ENCODE measurements at regions not wholly inside any gene's neighbourhood (a gene's known extent, or its start where the extent isn't known, plus 50 kb on each side); places are given as distances from the start of the nearest gene placed in this dataset.

DNA sequence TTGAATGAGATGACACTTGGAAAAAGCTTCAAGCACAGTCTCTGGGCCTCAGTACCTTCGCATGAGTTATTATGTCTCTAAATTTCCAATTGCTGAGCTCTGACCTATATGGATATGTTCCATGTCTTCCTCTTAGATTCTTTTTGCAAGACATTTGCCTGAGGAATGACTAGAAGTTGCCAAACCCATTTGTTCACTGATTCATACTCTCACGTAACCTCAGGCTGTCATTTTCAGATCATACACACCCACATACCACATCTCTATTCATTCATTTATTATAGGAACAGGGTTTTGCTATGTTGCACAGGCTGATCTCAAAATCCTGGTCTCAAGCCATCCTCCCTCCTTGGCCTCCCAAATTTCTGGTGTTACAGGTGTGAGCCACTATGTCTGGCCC is 2137.1 kb upstream of the TENM3 start:
- DNase-seq (ENCODE audit: low read depth, low spot score), result no peak

DNA sequence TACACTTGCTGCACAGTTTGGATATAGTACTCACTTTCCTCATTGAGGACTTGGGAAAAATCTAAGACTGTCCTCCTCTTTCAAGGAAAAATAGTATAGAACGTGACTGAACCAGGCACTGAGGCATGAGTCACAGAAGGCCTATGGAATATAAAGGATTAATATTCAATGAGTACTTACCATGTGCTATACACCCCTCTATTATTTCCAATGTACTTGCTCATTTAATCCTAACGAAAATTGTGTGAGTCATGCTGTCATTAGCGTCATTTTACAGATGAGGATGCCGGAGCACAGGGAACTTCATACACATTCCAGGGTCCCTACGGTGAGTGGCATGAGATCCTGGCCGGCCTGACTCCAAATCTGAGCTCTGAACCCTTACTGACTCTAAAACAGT is 2136.2 kb upstream of the TENM3 start:
- DNase-seq (ENCODE audit: low read depth, low spot score), result no peak

DNA sequence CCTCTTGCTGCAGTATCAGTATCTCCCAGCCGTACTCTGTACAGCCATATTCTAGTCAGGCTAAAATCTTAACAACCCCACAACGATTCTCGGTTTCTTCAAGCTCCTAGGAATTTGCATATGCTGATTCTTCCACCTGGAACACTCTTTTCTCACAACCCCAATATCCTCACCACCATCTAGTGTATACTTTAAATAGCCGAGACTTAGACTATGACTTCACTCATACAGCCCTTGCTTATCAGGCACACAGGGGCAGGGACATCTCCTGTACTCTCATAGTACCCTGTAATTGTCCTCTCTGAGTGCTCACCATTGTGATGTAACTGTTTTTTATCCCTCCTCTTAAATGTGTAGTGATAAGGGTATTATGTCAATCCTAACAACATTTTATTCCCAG is 2126.4 kb upstream of the TENM3 start:
- DNase-seq (ENCODE audit: low read depth, low spot score), result no peak

DNA sequence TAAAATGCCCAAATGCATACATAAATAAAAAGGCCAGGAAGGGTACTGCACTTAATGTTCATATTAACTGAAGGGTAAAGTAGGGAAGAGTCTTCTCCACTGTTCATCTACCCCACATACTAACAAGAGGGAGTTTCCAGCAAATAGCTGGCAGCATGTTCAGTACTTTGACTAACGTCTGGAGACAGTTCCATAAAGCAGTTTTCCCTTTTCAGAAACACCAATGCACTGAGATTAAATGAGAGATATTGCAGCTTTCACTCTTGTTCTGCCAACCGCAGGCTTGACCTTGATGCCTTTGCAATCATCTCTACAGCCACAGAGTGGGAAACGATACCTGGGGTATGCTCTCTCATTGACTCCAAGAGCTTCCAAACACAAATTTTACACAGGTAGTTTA is 2123.1 kb upstream of the TENM3 start:
- no peak for DNase-seq (ENCODE audit: low read depth, low spot score)

DNA sequence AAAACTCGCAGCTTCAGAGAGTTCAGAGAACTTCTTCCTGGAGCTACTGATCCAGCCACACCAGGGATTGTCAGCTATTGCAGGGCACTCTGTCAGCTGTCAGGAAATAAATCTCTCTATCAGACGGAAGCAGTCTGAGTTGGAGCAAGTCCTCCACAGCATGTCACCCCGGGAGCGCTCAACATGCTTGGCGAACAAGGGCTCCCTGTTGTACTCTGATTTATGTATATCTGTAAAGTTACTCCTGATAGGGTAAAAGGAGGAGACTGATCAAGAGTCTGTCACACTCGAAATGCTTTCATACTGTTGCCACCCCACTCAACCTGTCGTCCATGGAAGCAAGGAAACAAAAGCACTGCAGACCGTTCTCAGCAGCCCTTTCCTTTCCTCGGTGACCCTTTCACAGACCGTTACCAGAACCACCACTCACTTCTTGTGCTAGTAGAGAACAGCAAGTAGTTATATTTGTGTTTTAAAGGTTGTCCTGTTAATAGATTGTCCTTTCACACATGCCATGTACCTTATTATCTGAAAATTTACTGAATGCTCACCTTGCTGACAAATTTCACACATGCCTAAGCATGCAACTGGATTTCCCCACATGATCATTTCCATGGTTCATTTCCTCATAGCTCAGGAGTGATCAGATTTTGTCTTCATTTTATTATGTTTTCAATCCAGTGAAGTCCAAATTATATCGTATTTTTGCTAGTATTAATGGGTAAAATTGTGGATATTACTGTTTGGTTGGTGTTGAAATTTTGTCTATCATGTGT is 2108.9 kb upstream of the TENM3 start:
- no peak for DNase-seq (ENCODE audit: low read depth, low spot score)

DNA sequence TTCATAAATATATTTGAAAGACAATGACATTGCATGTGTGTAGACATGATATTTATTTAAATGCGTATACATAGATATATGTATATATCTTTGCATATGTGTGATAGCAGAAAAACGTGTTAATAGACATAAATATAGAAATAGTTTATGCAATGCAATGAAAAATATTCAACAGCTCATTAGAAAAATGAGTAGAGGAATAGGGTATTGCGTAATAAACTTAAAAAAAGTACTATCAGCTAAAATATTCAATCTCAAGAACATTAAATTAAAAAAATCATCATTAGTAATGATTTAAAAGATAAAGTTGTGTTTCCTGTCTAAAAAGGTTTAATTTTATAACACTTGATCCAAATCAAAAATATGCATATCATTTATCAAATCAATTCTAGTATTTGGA is 2101.5 kb upstream of the TENM3 start:
- no peak for DNase-seq (ENCODE audit: low read depth, low spot score)

DNA sequence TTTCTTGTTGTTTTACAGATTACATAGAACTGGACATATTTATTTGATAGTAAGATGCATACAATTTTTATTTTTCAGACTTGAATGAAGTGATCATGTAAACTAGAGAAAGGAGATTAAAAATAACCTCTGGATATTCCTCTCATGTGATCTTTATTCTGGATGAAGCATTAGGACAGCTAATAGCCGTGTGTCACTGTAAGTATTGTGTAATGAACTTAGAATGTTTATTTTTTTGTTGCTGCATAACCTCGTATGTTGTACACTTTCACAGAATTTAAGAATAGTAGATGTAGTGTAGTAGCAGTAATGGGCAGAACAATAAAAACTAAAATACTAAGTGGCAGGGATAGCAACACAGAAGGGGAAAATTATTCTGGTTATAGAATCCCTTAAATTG is 2094.5 kb upstream of the TENM3 start:
- DNase-seq (ENCODE audit: low read depth, low spot score), result no peak

DNA sequence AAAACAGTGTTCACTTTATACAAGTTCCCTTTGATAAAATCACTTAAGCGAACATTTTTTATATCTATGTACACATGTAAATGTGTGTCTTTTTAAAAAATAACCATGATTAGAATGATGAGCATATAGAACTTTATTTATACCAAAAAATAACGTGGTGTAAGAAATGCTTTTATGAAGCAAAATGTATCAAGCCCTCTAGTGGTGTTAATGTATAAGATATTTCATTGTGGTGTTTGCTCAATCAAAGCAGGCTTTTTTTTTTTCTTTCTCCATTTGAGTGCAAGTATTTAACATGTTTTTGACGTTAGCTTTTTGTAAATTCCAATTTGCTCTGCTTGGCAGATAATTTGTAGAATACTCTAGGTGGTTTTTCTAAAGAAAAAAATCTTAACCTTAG is 2092.4 kb upstream of the TENM3 start:
- DNase-seq (ENCODE audit: low read depth, low spot score), result no peak

DNA sequence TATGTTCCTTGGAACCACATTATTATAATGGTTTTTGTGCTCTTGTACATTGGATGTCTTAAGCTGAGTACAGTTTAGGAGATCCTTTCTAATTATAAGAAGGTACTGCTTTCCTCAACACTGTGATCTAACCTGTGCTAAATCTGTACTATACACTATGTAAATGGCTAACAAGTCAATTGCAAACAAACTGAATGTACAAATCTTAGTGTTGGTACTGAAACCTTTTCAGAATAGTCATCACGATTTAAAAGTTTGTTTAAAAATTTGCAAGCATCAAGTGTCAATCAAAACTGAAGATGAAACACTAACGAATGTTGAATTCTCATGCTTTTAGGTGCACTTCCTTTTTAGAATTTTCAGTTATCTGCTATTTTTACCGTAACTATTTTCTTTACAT is 2090.4 kb upstream of the TENM3 start:
- no peak for DNase-seq (ENCODE audit: low read depth, low spot score)

DNA sequence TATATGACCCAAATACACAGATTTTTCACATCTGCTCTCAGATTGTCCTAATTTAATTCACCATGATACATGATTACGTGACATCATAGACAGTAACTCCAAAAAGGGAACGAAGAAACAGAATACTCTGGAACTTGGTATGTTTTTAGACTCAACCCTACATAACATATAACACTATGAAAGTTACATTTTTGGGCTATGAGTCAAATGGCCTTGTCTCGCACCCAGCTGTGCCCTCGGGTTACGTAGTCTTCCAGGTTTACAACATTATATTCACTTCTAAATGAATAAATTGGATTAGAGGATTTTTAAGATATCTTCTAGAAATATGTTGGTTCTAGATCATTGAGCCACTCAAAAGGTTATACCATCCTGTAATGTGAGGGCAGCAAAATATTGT is 2089.6 kb upstream of the TENM3 start:
- no peak for DNase-seq (ENCODE audit: low read depth, low spot score)

DNA sequence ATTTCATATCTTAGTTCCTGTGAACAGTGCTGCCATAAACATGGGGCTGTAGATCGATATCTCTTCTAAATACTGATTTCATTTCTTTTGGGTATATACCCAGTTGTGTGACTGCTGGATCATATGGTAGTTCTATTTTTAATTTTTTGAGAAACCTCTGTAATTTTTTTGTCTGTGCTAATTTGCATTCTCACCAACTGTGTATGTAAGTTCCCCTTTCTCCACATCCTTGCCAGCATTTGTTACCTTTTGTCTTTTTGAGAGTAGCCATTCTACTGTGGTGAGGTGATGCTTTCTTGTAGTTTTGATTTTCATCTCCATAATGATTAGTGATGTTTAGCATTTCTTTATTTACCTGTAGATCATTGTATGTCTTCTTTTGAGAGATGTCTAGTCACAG is 2086.5 kb upstream of the TENM3 start:
- DNase-seq (ENCODE audit: low read depth, low spot score), result no peak

DNA sequence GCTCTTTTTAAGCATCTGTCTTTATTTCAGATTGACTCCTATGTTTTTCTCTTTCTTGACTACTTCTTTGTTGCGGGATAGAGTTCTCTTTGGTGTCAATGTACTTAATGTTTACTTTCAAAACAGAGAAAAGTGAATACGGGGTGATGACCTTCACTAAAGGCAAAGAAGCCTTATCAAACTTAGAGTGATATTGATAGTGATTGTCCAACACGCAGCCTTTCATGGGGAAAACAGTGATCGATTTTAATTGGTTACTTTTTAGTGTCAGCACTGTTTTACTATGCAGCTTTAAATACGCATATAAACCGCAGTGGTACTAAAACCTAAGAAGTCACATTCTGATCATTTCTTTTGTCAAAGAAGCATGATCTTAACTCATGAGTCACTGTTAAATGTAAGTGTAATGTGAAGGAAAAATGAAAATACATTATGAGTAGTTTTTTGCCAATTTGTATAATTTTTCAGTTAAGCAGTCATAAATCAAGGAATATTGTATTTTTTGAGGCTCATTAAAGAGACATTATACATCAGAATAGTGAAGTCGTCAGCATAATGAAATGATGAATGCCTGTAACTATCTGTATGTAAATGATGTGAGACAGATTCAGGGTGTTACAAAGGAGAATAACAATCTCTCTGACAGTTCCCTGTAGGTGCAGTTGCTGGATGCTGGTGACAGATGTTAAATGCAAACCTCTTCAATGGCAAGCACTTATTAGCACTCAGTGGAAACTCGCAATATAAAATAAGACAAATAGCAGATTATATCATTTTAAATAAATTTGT is 2082.8 kb upstream of the TENM3 start:
- DNase-seq (ENCODE audit: low read depth, low spot score), result no peak

DNA sequence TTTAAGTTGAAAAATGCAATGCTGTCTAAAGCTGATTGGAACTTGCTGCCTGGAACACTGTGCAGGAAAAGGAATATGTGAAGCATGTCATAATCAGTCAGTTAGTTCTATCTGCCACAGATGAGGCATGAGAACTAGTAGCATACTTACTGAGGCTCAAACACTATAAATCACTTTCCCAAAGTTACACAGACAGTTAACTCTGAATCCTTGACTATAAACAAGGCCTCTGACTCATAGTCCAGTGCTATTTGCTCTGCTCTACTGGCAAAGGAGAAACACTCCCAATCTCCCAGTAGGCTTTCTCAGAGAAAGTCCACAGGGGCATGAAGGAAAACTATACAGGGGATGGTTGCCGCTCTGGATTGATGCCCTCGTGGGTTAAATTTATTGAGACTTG is 2078.4 kb upstream of the TENM3 start:
- no peak for DNase-seq (ENCODE audit: low read depth, low spot score)

DNA sequence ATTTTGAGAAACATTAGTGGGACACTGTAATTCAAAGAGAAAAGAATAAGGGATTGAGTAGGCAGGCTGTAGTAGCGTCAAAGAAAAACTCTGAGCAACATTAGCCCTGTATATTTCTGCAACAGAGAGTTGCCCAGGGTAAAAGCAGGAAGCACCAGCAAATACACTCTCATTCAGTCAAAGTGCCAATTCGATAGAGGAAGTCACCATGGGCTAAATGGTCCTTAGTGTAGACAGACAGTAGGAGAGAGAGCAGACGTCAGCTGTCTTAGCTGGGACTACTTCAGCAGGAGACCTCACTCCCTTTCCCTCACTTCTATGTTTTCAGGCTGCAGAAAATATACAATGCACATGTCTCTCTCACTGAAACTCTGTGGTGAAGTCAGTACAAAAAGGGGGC is 2073.8 kb upstream of the TENM3 start:
- DNase-seq (ENCODE audit: low read depth, low spot score), result no peak

DNA sequence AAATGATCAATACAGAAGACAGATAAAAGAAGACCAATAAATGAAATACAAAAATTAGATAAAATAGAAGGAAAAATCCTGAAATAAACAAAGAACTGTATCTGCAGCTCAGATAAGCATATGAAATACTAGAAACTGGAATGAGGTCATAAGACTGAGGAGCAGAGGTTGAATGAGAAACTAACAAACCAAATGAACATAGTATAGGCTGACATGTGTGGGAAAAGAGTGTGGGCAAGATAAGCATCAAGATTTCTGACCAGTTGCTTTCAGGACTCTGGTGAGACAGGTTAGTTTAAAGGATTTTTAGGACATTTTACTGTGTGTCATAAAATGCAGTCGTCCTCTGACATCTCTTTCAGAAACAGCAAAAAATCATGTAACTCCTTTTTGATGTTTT is 2073.2 kb upstream of the TENM3 start:
- no peak for DNase-seq (ENCODE audit: low read depth, low spot score)

DNA sequence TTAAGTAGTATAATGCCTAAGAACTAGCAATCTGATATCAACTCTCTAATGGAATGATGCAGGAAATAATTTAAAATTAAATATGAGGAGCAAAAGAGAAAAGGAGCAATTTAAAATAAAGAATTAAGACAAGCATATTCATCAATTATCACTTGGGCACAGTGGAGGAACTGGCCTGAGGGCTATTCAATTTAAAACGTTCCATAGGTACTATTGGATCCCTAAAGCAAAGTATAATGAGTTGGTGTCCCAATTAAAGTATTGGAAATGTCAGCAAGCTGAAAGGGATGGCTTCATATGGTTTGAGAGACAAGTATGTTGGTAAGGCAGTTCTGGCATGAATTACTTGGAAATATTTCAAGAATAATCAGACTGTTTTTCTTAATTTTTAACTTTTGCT is 2064.1 kb upstream of the TENM3 start:
- DNase-seq (ENCODE audit: low read depth, low spot score), result no peak

DNA sequence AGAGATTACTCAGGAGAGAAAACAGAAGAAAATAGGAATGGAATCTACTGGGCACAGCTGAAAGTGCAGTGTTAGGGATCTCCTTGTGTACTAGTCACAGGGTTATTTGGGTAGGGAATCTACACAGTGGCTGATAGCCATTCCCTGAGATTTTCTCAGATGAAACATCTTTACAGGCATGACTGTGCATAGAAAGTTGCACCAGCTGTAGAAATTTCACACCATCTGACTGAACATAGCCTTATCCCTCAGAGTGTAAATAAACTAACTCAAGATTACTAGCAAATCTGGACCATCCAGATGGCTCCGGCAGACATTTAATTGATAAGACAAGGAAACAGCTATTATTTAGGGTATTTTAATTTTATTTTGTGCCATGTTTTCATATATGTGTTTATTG is 2053.5 kb upstream of the TENM3 start:
- no peak for DNase-seq (ENCODE audit: low read depth, low spot score)

DNA sequence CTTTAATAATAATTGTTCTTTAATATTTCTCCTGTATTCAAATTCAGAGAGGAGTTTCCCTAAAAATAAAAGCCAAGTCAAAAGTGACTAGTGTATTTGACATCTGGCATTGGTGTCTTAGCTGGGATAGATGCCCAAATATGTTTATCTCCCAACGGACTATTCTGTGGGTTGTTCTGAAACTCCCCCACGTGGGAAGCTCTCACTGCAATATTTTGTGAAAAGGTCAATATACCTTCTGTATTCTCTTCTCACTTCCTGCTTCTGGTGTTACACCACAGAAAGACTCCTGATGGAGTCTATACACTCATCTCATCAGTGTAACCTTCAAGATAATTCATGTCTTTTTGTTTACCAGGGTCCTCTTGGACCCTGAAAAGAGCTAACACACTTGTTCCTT is 2052.8 kb upstream of the TENM3 start:
- no peak for DNase-seq (ENCODE audit: low read depth, low spot score)

DNA sequence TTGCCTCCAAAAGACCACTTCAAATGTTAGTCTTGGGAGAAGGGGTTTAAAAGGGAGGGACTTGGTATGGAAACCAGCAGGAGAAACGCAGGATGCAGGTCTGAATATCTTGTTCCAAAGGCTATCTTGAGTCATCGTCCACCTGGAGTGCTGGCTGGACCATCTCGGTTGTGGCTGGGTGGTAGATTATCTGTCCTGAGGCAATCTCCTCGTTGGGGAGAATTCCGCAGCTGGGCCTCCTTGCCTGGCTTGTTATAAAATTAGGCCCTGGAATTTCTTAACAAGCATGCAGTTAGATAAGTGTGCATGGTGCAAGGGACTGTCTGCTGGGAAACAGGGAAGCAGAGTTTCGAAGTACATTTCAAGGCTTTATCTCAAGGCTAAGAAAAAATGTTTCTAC is 2045.7 kb upstream of the TENM3 start:
- no peak for DNase-seq (ENCODE audit: low read depth, low spot score)

DNA sequence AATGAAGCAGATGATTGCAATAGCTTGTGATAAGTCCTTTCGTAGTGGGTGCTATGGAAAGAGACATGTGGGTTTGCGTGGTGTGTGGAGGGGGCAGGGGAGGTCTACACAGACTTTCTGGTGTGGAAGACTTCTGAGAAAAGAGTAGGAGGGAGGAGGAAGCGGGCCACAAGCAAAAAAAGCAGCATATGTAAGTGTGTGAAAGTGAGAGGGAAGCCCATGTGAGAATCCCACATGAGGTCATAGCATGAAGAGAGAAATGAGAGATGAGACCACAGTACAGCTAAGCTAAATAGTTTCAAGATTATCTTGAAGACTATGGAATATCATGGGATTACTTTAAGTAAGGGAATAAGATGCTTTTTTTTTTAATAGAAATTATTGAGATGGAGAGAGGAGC is 2039.9 kb upstream of the TENM3 start:
- no peak for DNase-seq (ENCODE audit: low read depth, low spot score)

DNA sequence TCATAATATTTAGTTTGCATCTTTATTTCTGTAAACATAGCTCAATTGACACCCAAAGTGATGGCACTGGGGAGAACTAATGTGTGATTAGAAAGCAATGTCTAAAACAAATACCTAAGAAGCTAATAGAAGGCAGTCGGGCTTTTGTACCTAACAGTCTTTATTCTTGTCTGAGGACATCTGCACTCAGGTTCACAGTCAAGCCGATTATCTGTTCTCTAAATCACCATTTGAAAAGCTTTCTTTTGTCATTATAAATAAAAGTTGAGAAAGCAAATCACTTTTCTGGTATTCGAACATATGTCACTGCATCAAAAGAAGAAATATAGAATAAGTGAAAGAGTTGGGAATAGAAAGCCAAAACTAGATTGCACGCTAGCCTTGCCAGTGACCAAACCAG is 2037.9 kb upstream of the TENM3 start:
- DNase-seq (ENCODE audit: low read depth, low spot score), result no peak

DNA sequence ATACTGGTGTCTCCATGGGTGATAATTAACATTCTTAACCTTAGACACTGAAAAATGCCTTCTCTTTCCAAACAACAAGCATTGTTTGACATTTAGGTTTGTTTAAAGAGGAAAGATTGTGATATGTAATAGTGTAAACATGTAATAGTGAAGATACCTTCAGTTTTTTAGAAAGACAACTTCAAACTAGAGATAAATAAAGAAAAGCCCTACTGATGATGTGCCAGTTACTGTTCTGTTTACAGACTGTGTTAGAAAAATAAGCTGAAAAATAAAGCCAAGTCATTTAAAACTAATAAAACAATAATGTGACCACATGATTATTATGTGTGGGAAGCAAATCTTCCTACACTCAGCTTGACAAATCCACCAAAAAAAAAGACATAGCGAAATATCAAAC is 2035.3 kb upstream of the TENM3 start:
- DNase-seq (ENCODE audit: low read depth, low spot score), result no peak

DNA sequence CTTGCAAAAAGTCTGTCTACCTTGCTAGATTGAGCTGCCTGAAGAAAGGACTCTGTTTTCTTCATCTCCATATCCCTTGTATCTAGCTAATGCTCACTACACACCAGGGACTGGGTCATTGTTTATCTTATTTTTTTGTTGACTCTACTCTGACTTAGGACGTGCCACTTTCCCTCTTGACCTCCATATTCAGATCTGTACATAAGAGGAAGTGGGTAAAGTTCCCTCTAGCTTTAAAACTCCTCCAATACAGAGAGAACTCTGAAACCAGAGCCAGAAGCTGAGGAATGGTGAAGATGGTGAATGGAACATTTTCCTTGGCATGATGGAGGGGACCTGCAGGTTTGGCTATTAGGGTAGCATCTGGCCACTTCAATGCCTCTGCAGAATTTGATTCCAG is 2026.1 kb upstream of the TENM3 start:
- DNase-seq (ENCODE audit: low read depth, low spot score), result no peak

All from smooth muscle cell of the brain vasculature (primary cell).